ENCODE measurements at regions not wholly inside any gene's neighbourhood (a gene's known extent, or its start where the extent isn't known, plus 50 kb on each side); places are given as distances from the start of the nearest gene placed in this dataset.

DNA sequence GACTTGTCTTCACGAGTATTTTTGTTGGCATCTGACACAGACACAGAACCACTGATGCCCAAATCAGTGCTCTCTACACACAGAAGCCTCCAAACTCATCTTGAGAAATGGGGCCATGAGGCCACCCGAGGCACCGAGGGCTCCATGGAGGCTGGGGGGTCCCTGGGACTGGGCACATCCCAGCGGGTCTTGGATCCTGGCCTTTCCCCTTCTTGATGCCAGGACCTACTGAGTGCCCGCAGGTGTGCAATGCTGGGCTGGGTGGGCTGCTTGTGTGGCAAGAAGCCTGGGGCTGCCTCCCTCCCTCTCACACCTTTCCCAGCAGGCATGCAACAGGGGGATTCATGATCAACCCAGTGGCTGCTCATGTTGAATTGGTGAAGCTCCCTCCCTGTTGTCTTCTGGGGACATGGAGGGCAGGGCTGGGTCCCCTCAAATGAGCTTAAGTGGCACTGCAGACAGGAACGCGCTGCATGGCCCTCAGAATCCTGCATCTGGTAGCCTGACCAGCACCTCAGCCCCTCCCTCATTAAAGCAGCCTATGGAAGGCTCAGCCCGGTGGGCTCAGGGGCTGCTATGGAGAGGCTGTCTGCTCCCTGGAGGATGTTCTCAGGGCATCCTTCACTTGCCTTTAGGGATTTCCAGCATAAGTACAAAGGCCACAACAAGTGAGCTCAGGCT is 63.7 kb upstream of the SIMC1 start:
- CTCF ChIA-PET: no interaction called here
- POLR2A ChIA-PET: no interaction called here

DNA sequence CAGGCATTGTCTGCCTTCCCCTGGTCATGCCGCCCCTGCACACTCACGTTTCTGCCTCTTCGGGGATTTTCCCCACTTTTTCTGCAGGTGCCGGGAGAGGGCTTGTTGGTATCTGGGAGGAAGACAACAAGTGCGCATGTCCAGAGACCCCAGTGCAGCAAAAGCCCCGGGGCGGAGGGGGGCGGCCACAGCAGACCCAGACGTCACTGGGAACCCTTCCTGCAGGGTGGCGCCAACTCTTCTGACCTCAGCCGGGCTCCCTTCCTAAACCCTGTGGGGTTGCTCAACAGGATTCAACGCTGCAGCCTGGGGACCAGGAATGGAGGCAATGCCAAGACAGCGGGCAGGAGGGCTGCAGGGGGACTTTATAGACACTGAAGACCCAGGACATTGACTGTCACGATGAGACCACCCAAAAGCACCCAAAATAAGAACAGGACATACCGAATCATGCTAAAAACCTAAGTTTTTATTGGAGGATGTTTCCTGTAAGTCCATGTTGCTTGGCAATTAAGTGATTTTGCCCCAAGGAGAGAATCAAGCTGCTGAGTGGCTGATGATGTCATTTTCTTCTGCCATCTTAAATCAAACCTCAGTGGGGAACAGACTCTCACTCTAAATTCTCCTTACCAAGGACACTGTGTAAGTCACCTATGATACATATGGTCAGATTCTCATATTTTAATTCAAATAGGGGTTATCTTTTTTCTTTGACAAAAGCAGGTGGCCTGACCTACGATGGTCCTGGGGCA is 62.9 kb upstream of the SIMC1 start:
- CTCF ChIA-PET: no interaction called here
- POLR2A ChIA-PET: no interaction called here

DNA sequence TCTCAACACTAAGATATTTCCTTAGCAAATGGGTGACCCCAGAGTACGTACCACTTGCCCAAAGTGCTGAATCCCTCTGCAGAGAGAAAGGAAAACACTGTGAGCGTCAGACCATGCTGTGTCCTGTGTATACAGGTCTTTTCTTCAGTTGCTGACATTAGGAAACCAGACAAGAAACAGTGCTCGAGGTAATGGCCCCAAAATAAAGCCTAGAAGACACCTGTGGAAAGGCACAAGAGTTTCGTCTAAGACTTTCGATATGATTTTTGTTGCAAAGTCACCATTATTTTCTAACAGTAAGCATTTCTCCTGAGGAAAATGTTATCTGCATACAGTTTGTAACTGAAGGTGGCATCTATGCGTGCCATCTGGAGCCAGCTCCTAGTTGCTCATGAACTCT is 62.0 kb upstream of the SIMC1 start:
- ChIA-PET POLR2A (no interaction called here), CTCF (no interaction called here)

DNA sequence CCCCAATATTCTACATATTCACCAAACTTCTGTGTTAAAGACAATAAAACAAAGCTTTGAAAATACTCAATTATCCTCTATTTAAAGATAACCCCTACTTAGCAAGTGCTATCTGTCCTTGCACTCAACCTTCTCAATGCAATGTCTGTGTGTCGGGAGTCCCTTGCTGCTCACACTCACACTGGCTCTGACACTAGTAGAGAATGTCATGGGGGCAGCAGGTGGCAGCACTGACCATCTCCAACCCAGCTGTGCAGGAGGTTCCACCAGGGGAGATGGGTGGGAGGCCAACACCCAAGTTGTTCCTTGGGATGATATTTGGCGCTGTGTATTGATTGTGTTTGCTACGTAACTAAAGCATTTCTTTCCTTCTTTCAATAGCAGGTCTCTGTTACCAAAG is 59.4 kb upstream of the SIMC1 start:
- ChIA-PET CTCF (no interaction called here), POLR2A (no interaction called here)

DNA sequence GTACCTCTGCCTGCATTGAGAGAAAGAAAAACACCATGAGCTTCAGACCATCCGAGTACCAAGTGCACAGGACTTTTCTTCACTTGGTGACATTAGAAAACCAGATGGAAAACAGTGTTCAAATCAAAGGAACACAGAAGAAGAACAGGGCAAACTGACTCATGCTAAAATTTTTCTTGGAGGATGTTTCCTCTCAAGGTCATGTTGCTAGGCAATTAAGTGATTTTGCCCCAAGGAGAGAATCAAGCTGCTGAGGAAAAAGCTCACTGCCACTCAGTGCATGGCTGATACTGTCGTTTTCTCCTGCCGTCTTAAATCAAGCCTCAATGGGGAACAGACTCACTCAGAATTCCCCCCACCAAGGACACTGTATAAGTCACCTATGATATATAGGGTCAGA is 57.9 kb upstream of the SIMC1 start:
- CTCF ChIA-PET: no interaction called here
- POLR2A ChIA-PET: no interaction called here

DNA sequence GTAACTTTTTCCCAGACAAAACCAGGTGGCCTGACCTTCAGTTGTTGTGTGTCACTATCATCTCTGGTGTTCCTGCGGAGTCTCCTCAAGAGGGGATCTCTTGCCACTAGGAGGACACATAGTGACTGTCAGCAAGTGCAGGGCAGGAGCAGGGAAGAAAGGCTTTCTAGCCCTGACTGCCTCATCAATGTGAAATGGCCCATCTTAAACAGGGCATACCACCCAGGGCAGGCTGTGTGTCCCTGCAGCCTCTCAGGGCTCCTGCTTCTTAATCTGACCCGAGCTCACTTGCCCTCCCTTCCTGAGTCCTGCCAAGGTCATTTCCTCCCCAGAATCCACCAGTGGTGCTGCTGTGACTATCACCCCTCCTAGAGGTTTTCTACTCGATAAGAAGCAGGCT is 57.4 kb upstream of the SIMC1 start:
- POLR2A ChIA-PET: no interaction called here

DNA sequence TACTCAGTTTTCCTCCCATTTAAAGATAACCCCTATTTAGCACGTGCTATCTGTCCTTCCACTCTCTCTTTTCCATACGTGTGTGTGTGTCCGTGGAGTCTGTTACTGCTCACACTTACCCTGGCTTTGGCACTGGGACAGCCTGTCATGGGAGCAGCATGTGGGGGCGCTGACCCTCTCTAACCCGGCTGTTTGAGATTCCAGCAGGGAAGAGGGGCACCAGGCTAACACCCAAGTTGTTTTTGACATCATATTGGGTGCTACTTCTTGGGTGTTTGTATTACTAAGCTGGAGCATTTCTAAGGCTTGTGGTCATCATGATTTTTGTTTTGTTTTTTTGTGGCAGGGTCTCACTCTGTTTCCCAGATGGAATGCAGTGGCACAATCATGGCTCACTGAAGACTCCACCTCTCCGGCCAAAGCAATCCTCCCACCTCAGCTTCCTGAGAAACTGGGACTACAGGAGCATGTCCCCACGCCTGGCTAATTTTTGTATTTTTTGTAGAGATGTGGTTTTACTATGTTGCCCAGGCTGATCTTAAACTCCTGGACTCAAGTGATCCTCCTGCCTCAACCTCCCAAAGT is 56.9 kb upstream of the SIMC1 start:
- CTCF ChIA-PET: interaction anchor here (0.6 kb wide), 1 partner anchor 131 kb away, joined by 3 read pairs; no protein-coding TSS in a partner anchor

More for the DNA sequence above, 57.4 kb upstream of the SIMC1 start:
- CTCF ChIA-PET: no interaction called here

DNA sequence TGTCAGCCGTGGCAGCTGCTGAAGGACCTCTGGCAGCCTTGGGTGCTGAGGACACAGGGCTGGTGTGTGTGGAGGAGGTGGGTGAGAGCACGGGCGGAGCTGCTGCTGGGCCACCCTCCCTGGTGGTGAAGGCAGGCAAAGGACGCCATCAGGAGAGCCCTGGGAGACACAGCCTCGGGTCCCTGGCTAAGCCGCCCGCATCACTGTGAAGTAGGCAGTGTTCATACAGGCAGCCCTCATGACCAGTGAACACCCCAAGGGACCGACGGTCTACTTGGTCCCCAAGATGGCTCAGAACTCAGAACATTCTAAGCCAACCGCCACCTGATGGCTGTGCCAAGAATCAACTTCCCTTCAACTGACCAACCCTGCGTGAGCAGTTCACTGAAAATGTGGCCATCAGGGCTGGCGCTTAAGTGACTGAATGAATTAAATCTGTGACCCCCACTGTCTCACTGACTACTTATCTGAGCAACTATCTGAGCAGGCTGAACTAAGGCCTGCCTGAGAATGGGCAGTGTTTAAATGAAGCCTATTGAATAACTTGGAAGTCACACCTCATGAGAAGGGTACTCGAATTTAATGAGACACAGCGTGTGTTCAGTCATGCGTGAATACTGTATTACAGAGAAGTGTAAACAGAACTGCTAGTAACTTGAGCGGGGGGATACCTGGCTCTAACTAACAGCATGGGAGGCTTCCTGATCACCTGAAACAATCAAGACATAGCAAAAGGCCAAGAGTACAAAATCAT is 54.7 kb upstream of the SIMC1 start:
- ChIA-PET CTCF (no interaction called here), POLR2A (no interaction called here)

More for the DNA sequence above, 56.9 kb upstream of the SIMC1 start:
- POLR2A ChIA-PET: no interaction called here

DNA sequence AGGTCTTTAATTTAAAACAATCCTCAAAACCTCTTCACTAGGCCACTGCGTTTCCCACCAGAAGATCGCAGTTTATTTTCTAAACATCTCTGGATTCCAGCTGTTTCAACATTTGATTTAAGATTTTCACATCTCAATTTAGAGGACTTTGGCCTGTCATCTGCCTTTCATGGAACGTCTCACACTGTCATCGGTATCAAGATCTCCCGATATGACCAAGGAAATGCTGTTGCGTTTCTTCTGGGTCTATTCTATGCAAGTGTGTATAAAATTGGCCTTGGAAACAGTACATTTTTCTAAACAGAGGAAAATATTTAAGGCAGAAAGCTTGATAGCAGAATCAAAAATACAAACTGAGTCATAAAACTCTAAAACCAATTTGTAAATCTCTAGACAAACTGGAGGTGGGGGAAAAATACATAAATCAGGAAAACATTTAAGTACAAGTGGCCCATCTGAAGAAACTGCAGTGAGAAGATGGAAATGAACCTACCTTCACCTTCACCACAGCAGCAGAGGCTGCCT is 53.6 kb upstream of the SIMC1 start:
- POLR2A ChIA-PET: no interaction called here

DNA sequence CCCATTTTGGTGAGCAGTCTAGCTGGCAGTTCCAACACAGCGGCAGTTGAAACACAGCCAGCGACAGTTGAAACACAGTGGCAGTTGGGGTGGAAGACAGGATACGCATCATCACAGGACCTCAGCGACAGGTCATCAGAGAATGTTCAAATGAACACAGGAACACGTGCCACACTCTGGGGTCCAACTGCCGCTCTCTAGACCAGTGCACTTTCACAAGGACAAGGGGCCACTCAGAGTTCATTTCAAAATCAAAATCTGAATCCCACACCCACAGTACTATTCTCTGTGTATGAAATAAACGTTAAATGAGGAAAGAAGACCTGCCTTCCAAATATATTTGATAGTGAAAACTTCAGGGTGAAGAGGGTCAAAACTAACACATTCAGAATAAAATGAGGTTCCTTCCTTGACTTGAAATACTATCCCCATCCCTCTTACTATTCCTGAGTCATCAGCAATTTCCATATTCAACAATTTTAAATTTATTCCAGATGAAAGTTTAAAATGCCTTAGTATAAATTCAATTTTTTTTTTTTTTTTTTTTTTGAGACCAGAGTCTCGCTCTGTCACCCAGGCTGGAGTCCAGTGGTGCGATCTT is 53.0 kb upstream of the SIMC1 start:
- POLR2A ChIA-PET: no interaction called here
- CTCF ChIA-PET: no interaction called here

More for the DNA sequence above, 53.6 kb upstream of the SIMC1 start:
- CTCF ChIA-PET: no interaction called here

DNA sequence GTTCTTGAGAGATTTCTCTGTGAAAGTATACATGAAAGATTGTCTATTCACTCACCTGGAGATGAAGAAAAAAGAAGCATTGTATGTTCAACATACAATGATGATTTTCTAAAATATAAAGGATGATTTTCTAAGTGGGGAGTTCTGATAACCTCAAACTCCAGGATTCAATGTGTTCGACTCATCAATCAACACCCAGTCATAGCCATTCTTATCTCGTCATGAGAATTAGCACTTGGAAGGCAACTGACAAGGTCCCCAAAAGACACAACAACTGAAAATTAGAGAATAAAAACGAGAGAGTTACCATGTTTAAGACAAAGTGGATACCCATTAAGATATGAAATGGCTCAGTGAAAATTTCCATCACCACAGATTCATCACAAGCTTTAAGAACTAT is 52.1 kb upstream of the SIMC1 start:
- ChIA-PET CTCF (no interaction called here), POLR2A (no interaction called here)

DNA sequence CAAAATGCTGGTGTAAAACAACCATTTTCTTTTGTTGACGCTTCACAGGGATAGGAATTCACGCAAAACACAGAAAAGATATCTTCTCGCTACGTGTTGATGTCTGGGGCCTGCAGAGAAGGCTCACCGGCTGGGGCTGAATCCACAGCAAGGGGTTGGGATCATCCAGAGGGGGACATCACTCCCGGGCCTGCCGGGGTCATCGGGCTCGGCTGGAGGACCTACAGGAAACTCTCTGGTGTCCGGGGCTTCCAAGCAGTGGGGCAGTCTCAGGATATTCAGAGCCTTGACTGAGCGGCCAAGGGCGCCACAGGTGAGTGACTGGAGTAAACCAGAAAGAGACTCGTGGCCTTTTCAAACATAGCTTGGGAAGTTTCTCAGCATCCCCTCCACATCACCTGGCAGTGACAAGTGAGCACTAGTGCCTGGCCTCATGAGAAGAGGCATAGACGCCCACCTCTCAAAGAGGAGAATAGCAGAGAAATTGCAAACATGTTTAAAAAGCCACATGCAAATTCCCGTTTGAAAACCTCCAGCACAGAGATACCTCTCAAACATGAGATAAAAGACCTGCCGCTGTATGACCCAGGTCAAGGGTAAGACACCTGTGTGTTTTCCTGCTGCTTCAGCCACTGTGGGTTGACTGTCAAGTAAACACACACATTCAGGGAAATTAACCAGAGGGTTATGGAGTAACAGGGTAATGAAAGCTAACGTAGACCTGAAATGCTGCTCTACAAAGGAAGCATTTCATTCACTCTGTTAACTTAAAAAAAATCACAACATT is 50.8 kb upstream of the SIMC1 start:
- ChIA-PET CTCF (interaction anchor here (0.6 to 0.7 kb wide), 2 partner anchors 477 to 552 kb away, joined by 3 read pairs; no protein-coding TSS in a partner anchor), POLR2A (no interaction called here)

DNA sequence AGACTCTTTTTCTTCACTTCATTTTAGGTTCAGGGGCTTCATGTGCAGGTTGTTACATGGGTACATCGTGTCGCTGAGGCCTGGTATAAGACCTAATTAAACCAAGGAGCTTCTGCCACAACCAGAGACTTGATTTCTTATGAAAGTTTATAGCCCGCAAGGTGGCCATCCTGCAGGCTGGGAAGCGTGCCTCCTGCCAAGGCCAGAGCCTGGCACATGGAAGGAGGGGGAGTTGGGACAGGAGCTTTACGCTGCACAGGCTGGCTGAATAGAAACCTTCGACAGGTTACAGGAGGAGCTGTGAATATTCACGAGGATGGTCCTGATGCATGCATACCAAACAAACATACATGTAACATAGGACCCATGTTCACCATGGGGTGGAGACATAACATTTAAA is 50.1 kb upstream of the SIMC1 start:
- ChIA-PET CTCF (no interaction called here), POLR2A (no interaction called here)
